ENCODE measurements at regions not wholly inside any gene's neighbourhood (a gene's known extent, or its start where the extent isn't known, plus 50 kb on each side); places are given as distances from the start of the nearest gene placed in this dataset.
A peak's percentile ranks its signal among the peaks of the same experiment; 100 is the strongest.
"Not testable (repeated sequence)": the region's sequence is repeated elsewhere in the genome, so short reads cannot be mapped to it uniquely, and the experiment has no call there.

DNA sequence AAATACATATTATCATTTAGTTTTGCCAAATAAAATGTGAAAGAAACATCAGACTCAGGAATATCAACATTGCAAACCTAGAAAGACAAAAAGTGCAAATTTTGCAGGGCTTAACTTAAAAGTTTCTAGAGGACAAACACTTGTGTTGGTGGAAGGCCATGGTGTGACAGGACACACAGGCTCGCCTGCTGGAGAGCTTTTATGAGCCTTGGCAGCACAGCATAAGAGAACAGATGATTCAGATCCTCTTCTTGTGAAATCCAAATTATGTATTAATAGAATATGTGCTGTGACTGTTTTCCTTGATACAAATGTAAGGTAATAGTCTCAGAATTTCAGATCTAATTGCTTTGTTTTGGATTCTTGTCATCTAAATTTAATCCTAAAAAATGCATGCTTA, 72.9 kb upstream of the ABCB5 start:
- 26 to 46% methylated on average over 1 of the region's 1 CpG for WGBS, 2 donors
- ATAC-seq (ENCODE audit: insufficient read depth, low FRiP score): peak; percentile 41
- DNase-seq: peak; percentile 21 to 78 (median 51)
- no peaks in the 10 kb centered on the region for H3K36me3 ChIP-seq (ENCODE audit: control insufficient read depth in 4 of 4, insufficient read depth in 4 of 4, low read length in 4 of 4)
- no peak overlapping the region for H3K4me3 ChIP-seq
- no peaks in the 10 kb centered on the region for H3K4me1 ChIP-seq (ENCODE audit: control insufficient read depth in 5 of 5, insufficient read depth in 5 of 5, low read length in 5 of 5)
- TF ChIP-seq, protein P1, sequence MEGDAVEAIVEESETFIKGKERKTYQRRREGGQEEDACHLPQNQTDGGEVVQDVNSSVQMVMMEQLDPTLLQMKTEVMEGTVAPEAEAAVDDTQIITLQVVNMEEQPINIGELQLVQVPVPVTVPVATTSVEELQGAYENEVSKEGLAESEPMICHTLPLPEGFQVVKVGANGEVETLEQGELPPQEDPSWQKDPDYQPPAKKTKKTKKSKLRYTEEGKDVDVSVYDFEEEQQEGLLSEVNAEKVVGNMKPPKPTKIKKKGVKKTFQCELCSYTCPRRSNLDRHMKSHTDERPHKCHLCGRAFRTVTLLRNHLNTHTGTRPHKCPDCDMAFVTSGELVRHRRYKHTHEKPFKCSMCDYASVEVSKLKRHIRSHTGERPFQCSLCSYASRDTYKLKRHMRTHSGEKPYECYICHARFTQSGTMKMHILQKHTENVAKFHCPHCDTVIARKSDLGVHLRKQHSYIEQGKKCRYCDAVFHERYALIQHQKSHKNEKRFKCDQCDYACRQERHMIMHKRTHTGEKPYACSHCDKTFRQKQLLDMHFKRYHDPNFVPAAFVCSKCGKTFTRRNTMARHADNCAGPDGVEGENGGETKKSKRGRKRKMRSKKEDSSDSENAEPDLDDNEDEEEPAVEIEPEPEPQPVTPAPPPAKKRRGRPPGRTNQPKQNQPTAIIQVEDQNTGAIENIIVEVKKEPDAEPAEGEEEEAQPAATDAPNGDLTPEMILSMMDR (IDR thresholded peaks at IDR 0.05; ENCODE audit: control extremely low read depth, extremely low read depth): no peak
- no peaks in the 10 kb centered on the region for H3K27me3 ChIP-seq (ENCODE audit: control insufficient read depth in 3 of 3, insufficient read depth in 3 of 3, low read length in 2 of 3)
- H3K9me3 ChIP-seq (ENCODE audit: control insufficient read depth in 4 of 4, insufficient read depth in 3 of 4, low read length in 3 of 4): no peaks in the 10 kb centered on the region
- no peak overlapping the region for H3K27ac ChIP-seq (ENCODE audit: low read depth in 1 of 2, low read length in 1 of 2)
- H3K9ac ChIP-seq (ENCODE audit: insufficient read depth in 1 of 2, low read length in 2 of 2): no peak overlapping the region

- TF ChIP-seq, protein P1 (IDR thresholded peaks at IDR 0.05; ENCODE audit: control extremely low read depth, extremely low read depth): no peak
- Histone ChIP-seq H3K4me3 (no peak overlapping the region), H3K27me3 (ENCODE audit: control insufficient read depth in 3 of 3, insufficient read depth in 3 of 3, low read length in 2 of 3) (no peaks in the 10 kb centered on the region), H3K36me3 (ENCODE audit: control insufficient read depth in 4 of 4, insufficient read depth in 4 of 4, low read length in 4 of 4) (no peaks in the 10 kb centered on the region), H3K9me3 (ENCODE audit: control insufficient read depth in 4 of 4, insufficient read depth in 3 of 4, low read length in 3 of 4) (no peaks in the 10 kb centered on the region), H3K4me1 (ENCODE audit: control insufficient read depth in 5 of 5, insufficient read depth in 5 of 5, low read length in 5 of 5) (no peaks in the 10 kb centered on the region), H3K9ac (ENCODE audit: insufficient read depth in 1 of 2, low read length in 2 of 2) (no peak overlapping the region), H3K27ac (ENCODE audit: low read depth in 1 of 2, low read length in 1 of 2) (no peak overlapping the region)
- DNase-seq (no peak), ATAC-seq (ENCODE audit: insufficient read depth, low FRiP score) (no peak)
- WGBS, 2 donors: 84 to 95% methylated on average over 1 of the region's 1 CpG
Observed at GRCh38 chr7:20543500-20543899, 72.0 kb upstream of the ABCB5 start.

DNA sequence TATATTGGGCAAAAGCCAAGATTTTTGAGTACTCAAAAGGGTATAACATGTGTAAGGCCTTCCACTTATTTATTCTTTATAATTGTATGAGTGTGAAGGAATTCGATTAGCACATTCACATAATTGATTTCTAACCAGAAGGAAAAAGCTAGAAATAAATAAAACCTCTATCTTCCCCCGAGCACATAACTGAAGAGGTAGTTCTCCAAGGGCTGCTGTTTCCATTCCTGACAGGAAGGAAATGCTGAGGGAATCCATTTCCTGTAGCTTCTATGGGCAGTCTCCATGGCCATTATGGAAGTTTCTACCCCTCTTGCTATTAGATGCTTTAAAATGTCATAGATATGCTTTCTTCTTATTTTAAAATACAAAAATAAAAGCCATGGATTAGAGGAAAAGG, 70.5 kb upstream of the ABCB5 start:
- H3K4me1 ChIP-seq (ENCODE audit: control insufficient read depth in 5 of 5, insufficient read depth in 5 of 5, low read length in 5 of 5): no peaks in the 10 kb centered on the region
- H3K9ac ChIP-seq (ENCODE audit: insufficient read depth in 1 of 2, low read length in 2 of 2): no peak overlapping the region
- no peak for DNase-seq
- no peaks in the 10 kb centered on the region for H3K9me3 ChIP-seq (ENCODE audit: control insufficient read depth in 4 of 4, insufficient read depth in 3 of 4, low read length in 3 of 4)
- no peak overlapping the region for H3K4me3 ChIP-seq
- WGBS, 2 donors: 55 to 71% methylated on average over 2 of the region's 2 CpGs
- no peak overlapping the region for H3K27ac ChIP-seq (ENCODE audit: low read depth in 1 of 2, low read length in 1 of 2)
- H3K36me3 ChIP-seq (ENCODE audit: control insufficient read depth in 4 of 4, insufficient read depth in 4 of 4, low read length in 4 of 4): no peaks in the 10 kb centered on the region
- no peak for ATAC-seq (ENCODE audit: insufficient read depth, low FRiP score)
- H3K27me3 ChIP-seq (ENCODE audit: control insufficient read depth in 3 of 3, insufficient read depth in 3 of 3, low read length in 2 of 3): no peaks in the 10 kb centered on the region
- TF ChIP-seq, protein P1 (IDR thresholded peaks at IDR 0.05; ENCODE audit: control extremely low read depth, extremely low read depth): no peak

- not testable (repeated sequence) for H3K4me3 ChIP-seq; H3K27ac ChIP-seq (ENCODE audit: low read depth in 1 of 2, low read length in 1 of 2); H3K9me3 ChIP-seq (ENCODE audit: control insufficient read depth in 4 of 4, insufficient read depth in 3 of 4, low read length in 3 of 4); H3K27me3 ChIP-seq (ENCODE audit: control insufficient read depth in 3 of 3, insufficient read depth in 3 of 3, low read length in 2 of 3); H3K36me3 ChIP-seq (ENCODE audit: control insufficient read depth in 4 of 4, insufficient read depth in 4 of 4, low read length in 4 of 4); H3K4me1 ChIP-seq (ENCODE audit: control insufficient read depth in 5 of 5, insufficient read depth in 5 of 5, low read length in 5 of 5); DNase-seq; H3K9ac ChIP-seq (ENCODE audit: insufficient read depth in 1 of 2, low read length in 2 of 2); ATAC-seq (ENCODE audit: insufficient read depth, low FRiP score)
- WGBS, 2 donors: 89 to 92% methylated on average over 10 of the region's 10 CpGs
Observed at GRCh38 chr7:20546958-20547357, 68.5 kb upstream of the ABCB5 start.
